Ovary (tissue), 7 donors: ENCODE measurements at regions not wholly inside any gene's neighbourhood (a gene's known extent, or its start where the extent isn't known, plus 50 kb on each side); places are given as distances from the start of the nearest gene placed in this dataset.

Experiments
- DNase-seq, 5 donors: peaks; one replicate each; pipeline ENCODE4 v3.0.0-alpha.2; 2019 to 2020
- H3K27ac ChIP-seq, 2 donors: fragments of 200-600 bp; one replicate each; pipeline versions ENCODE4 v1.5.1 to v1.8.0; 2019 to 2022
- H3K27me3 ChIP-seq: fragments of 200-600 bp; one replicate; pipeline ENCODE4 v1.8.0; 2022
- H3K36me3 ChIP-seq: fragments of 200-600 bp; sonication (generic); one replicate; pipeline ENCODE4 v1.5.1; 2019
- H3K4me1 ChIP-seq: one replicate; pipeline ENCODE4 v1.8.1; 2013; ENCODE audit warnings: mild to moderate bottlenecking, moderate library complexity; ENCODE audit not compliant: insufficient read depth
- H3K4me3 ChIP-seq: fragments of 200-600 bp; sonication (generic); one replicate; pipeline ENCODE4 v1.5.1; 2017
- H3K9me3 ChIP-seq, 2 donors: fragments of 200-600 bp in 1 of 2; sonication (generic) in 1 of 2; one replicate each; pipeline versions ENCODE4 v1.5.1 to v1.8.1; 2013 to 2019; ENCODE audit warnings: mild to moderate bottlenecking in 1 of 2, moderate library complexity in 1 of 2
- EP300 ChIP-seq: sonication (generic); formaldehyde crosslinking; IDR thresholded peaks from one replicate; pipeline ENCODE4 v1.6.1; 2017; ENCODE audit warnings: antibody characterized with exemption
- POLR2A ChIP-seq: fragments of 450-650 bp; IDR thresholded peaks from one replicate; pipeline ENCODE4 v1.6.1; 2017; ENCODE audit warnings: antibody characterized with exemption, mild to moderate bottlenecking, moderate library complexity
- WGBS, 3 donors: extraction: QIAGEN DNeasy Blood & Tissue Kit in 1 of 3; methylation state at CpG; one replicate each; pipeline versions ENCODE4 v1.1.5 to v1.1.7; 2013 to 2017; 5-methylcytosine and 5-hydroxymethylcytosine counted together
- intact Hi-C, 4 donors: fragments of 100-400 bp; cut with DNase I; formaldehyde crosslinking; loops; one replicate each; pipeline versions ENCODE4 v1.11.0 to v1.15.1; 2022 to 2023
- TF ChIP-seq, protein P1 (sequence below), 3 donors: fragments of 450-650 bp in 2 of 3; fragments of 200-600 bp in 1 of 3; IDR thresholded peaks; one replicate each; pipeline versions ENCODE4 v1.5.1 to v1.8.0; 2016 to 2022; ENCODE audit warnings: antibody characterized with exemption in 3 of 3, mild to moderate bottlenecking in 1 of 3
- donor health status: DM: no; HTN: no; CAD: no; lungs with moderate emphysema.
- donor health status: DM: no; HTN: no; CAD: no.
- donor health status: Bipolar disorder and iron deficiency.
- donor health status: DM: no; HTN: no; CAD: no.
- donor health status: DM: yes; HTN: yes; CAD: no.

GRCh38 chr12:54740882-54741281 lies 92.7 kb upstream of the DCD start:
- intact Hi-C loops, result loop anchor here in 1 of 4 donors (10.0 kb wide), 1 partner anchor 224 kb away; no protein-coding TSS in a partner anchor
- 83 to 93% (median 93%) methylated on average over 1 of the region's 1 CpG for WGBS, 3 donors
- Histone ChIP-seq H3K27me3 (no peaks in the 10 kb centered on the region), H3K9me3 (no peaks in the 10 kb centered on the region), H3K4me3 (no peak overlapping the region), H3K4me1 (no peaks in the 10 kb centered on the region), H3K27ac (no peak overlapping the region), H3K36me3 (no peaks in the 10 kb centered on the region)
- TF ChIP-seq, protein P1, sequence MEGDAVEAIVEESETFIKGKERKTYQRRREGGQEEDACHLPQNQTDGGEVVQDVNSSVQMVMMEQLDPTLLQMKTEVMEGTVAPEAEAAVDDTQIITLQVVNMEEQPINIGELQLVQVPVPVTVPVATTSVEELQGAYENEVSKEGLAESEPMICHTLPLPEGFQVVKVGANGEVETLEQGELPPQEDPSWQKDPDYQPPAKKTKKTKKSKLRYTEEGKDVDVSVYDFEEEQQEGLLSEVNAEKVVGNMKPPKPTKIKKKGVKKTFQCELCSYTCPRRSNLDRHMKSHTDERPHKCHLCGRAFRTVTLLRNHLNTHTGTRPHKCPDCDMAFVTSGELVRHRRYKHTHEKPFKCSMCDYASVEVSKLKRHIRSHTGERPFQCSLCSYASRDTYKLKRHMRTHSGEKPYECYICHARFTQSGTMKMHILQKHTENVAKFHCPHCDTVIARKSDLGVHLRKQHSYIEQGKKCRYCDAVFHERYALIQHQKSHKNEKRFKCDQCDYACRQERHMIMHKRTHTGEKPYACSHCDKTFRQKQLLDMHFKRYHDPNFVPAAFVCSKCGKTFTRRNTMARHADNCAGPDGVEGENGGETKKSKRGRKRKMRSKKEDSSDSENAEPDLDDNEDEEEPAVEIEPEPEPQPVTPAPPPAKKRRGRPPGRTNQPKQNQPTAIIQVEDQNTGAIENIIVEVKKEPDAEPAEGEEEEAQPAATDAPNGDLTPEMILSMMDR (IDR thresholded peaks at IDR 0.05), result no peak
- TF ChIP-seq EP300, result no peak
- no peak for TF ChIP-seq POLR2A
- DNase-seq, result no peak

- DNase-seq, result no peak
- H3K9me3 ChIP-seq, result no peaks in the 10 kb centered on the region
- no peaks in the 10 kb centered on the region for H3K27me3 ChIP-seq
- intact Hi-C loops, result no loop called here
- TF ChIP-seq, protein P1 (IDR thresholded peaks at IDR 0.05), result no peak
- TF ChIP-seq POLR2A, result no peak
- TF ChIP-seq EP300, result no peak
- WGBS, 3 donors, result 73 to 80% (median 73%) methylated on average over 2 of the region's 2 CpGs
- H3K4me1 ChIP-seq, result no peaks in the 10 kb centered on the region
- no peak overlapping the region for H3K27ac ChIP-seq
- H3K36me3 ChIP-seq, result no peaks in the 10 kb centered on the region
- H3K4me3 ChIP-seq, result no peak overlapping the region
Measured at GRCh38 chr12:54736549-54736948, 88.4 kb upstream of the DCD start.

DNA sequence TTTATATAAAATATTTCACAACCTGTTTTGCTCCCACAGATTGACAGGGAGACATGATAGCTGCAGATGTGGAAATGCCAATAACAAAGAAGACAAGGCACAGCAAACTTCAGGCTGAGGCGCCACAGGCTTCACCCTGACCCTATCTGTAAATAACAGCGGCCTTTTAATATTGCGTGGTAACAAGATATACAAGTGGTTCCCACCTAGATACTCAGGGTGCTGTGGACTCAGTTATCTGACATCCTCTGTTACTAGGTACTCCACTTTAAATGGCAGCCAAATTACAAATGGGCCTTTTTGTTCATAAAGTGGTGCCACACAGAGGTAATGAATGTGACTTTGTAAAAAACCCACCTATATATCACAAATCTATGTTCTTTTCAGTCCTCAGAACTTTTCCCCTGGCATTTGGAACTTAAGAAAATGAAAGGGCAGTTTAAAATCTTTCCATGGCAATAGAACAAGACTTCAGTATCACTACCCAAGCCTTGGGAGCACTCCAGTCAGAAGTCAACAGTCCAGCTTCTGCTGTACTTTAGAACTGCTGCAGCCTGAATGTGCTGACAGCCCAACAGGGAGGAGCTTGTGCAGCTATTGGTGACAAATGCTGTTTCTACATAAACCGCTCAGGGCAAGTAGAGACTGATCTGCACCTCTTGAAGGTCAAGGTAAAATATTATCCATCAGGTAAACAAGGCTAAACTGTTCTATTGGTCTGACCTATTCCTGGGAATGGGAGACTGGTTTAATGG lies 86.2 kb upstream of the DCD start:
- H3K4me3 ChIP-seq, result no peak overlapping the region
- 77 to 86% (median 78%) methylated on average over 4 of the region's 4 CpGs for WGBS, 3 donors
- DNase-seq, result no peak
- no peaks in the 10 kb centered on the region for H3K9me3 ChIP-seq
- H3K36me3 ChIP-seq, result no peaks in the 10 kb centered on the region
- H3K27ac ChIP-seq, result no peak overlapping the region
- H3K27me3 ChIP-seq, result no peaks in the 10 kb centered on the region
- intact Hi-C loops, result no loop called here
- no peaks in the 10 kb centered on the region for H3K4me1 ChIP-seq
- TF ChIP-seq POLR2A (no peak), EP300 (no peak)
- TF ChIP-seq, protein P1 (IDR thresholded peaks at IDR 0.05), result no peak

DNA sequence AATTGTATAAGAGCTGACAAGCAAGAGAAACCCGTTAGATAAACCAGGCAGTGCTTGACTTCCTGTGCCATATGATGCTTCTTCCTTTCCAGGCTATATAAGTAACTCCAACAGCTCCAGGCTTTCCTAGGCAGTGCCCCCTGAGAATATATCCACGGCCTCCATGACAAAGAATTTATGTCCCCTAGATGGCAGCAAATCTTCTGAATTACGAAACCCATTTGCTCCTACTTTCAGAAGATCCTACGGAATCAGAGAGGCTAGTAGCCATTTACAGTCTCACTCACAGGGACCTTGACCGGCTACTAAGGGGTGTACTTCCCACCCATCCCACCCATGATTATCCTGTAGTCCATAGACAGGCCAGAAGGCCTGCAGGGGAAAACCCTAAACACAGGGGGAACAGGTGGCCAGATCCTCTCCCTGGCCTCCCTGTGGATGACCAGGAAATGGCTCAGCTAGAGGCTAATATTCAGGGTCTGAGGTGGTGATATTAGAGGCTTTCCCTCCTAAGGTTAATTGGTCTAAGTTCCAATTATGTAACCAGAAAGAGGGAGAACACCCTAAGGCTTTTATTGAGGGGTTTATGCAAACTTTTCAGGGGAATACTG lies 77.2 kb upstream of the DCD start:
- H3K4me1 ChIP-seq, result no peaks in the 10 kb centered on the region
- H3K27me3 ChIP-seq, result no peaks in the 10 kb centered on the region
- H3K9me3 ChIP-seq, result no peaks in the 10 kb centered on the region
- WGBS, 3 donors, result 28 to 32% (median 31%) methylated on average over 5 of the region's 5 CpGs
- H3K36me3 ChIP-seq, result no peaks in the 10 kb centered on the region
- TF ChIP-seq POLR2A (no peak), EP300 (no peak)
- TF ChIP-seq, protein P1 (IDR thresholded peaks at IDR 0.05), result no peak
- no peak overlapping the region for H3K27ac ChIP-seq
- H3K4me3 ChIP-seq, result no peak overlapping the region
- DNase-seq, result no peak
- intact Hi-C loops, result no loop called here
